WTC11 (cell line): ENCODE measurements at regions not wholly inside any gene's neighbourhood (a gene's known extent, or its start where the extent isn't known, plus 50 kb on each side); places are given as distances from the start of the nearest gene placed in this dataset.

Source experiments
- ATAC-seq: fragments of 200-7000 bp; cut with Tn5 transposase; 2 replicates; pipeline ENCODE4 v1.10.0; 2021; ENCODE audit warnings: mild to moderate bottlenecking, moderate library complexity
- CTCF ChIA-PET: fragments of 300-600 bp; sonication (Branson Sonifier 250); formaldehyde crosslinking; loops from one replicate; lab custom pipeline; 2021; ENCODE audit warnings: antibody characterized with exemption; lab: Charles Lee
- POLR2A ChIA-PET: fragments of 350-600 bp; sonication (Branson Sonifier 250); formaldehyde crosslinking; loops from one replicate; lab custom pipeline; 2021; ENCODE audit warnings: antibody characterized with exemption; lab: Charles Lee
- DNase-seq: peaks from one replicate; pipeline ENCODE4 v3.0.0; 2021; ENCODE audit warnings: low spot score
- H3K27ac Mint-ChIP-seq: 2 replicates; pipeline ENCODE4 v1.8.0; 2021; ENCODE audit warnings: mixed read lengths
- H3K27me3 Mint-ChIP-seq: 2 replicates; pipeline ENCODE4 v1.8.0; 2021; ENCODE audit warnings: low read depth, mild to moderate bottlenecking, moderate library complexity, mixed read lengths
- H3K36me3 Mint-ChIP-seq: 2 replicates; pipeline ENCODE4 v1.8.0; 2021; ENCODE audit warnings: mixed read lengths
- H3K4me1 Mint-ChIP-seq: 2 replicates; pipeline ENCODE4 v1.8.0; 2022; ENCODE audit warnings: mixed read lengths
- H3K4me3 Mint-ChIP-seq: 2 replicates; pipeline ENCODE4 v1.8.0; 2021; ENCODE audit warnings: mild to moderate bottlenecking, moderate library complexity, mixed read lengths
- H3K9me3 Mint-ChIP-seq: 2 replicates; pipeline ENCODE4 v1.8.0; 2021; ENCODE audit warnings: mixed read lengths
- AR ChIP-seq: fragments of 250-450 bp; sonication (Bioruptor Pico); IDR thresholded peaks from 2 replicates; pipeline ENCODE4 v1.9.0; 2021; ENCODE audit warnings: mild to moderate bottlenecking
- CBFB ChIP-seq: sonication (generic); formaldehyde crosslinking; IDR thresholded peaks from 2 replicates; pipeline ENCODE4 v1.8.1; 2022; ENCODE audit warnings: mild to moderate bottlenecking, low read depth, missing genetic modification reagents
- E2F4 ChIP-seq: sonication (generic); formaldehyde crosslinking; IDR thresholded peaks from 2 replicates; pipeline ENCODE4 v1.8.1; 2022; ENCODE audit warnings: low read depth, mild to moderate bottlenecking, moderate library complexity, missing genetic modification reagents, borderline replicate concordance
- E2F5 ChIP-seq: sonication (generic); formaldehyde crosslinking; IDR thresholded peaks from 2 replicates; pipeline ENCODE4 v1.8.1; 2022; ENCODE audit warnings: mild to moderate bottlenecking, moderate library complexity, missing genetic modification reagents
- ERG ChIP-seq: fragments of 250-450 bp; sonication (Bioruptor Pico); IDR thresholded peaks from 2 replicates; pipeline ENCODE4 v1.8.0; 2021; ENCODE audit warnings: mild to moderate bottlenecking
- FOXP4 ChIP-seq: sonication (generic); formaldehyde crosslinking; IDR thresholded peaks from 2 replicates; pipeline ENCODE4 v1.8.0; 2022; ENCODE audit warnings: mild to moderate bottlenecking, missing genetic modification reagents
- GABPB1 ChIP-seq: sonication (generic); formaldehyde crosslinking; IDR thresholded peaks from 2 replicates; pipeline ENCODE4 v1.8.1; 2023; ENCODE audit warnings: mild to moderate bottlenecking, missing genetic modification reagents
- KAT7 ChIP-seq: sonication (generic); formaldehyde crosslinking; IDR thresholded peaks from 2 replicates; pipeline ENCODE4 v1.8.1; 2023; ENCODE audit warnings: missing genetic modification reagents, mild to moderate bottlenecking, borderline replicate concordance
- MLX ChIP-seq: sonication (generic); formaldehyde crosslinking; IDR thresholded peaks from 2 replicates; pipeline ENCODE4 v1.8.1; 2023; ENCODE audit warnings: mild to moderate bottlenecking, missing genetic modification reagents, moderate library complexity
- NR2C2 ChIP-seq: sonication (generic); formaldehyde crosslinking; IDR thresholded peaks from 2 replicates; pipeline ENCODE4 v1.8.0; 2022; ENCODE audit warnings: mild to moderate bottlenecking, missing genetic modification reagents
- RELA ChIP-seq: sonication (generic); formaldehyde crosslinking; IDR thresholded peaks from 2 replicates; pipeline ENCODE4 v1.8.1; 2022; ENCODE audit warnings: missing genetic modification reagents, mild to moderate bottlenecking, borderline replicate concordance
- RORB ChIP-seq: fragments of 250-450 bp; sonication (Bioruptor Pico); IDR thresholded peaks from 2 replicates; pipeline ENCODE4 v1.9.0; 2021; ENCODE audit warnings: mild to moderate bottlenecking
- SOX15 ChIP-seq: fragments of 250-450 bp; sonication (Bioruptor Pico); IDR thresholded peaks from 2 replicates; pipeline ENCODE4 v1.9.0; 2021; ENCODE audit warnings: mild to moderate bottlenecking
- SP1 ChIP-seq: sonication (generic); formaldehyde crosslinking; conservative IDR thresholded peaks from 2 replicates; pipeline ENCODE4 v1.8.1; 2022; ENCODE audit warnings: missing genetic modification reagents
- TP53 ChIP-seq: sonication (generic); formaldehyde crosslinking; IDR thresholded peaks from 2 replicates; pipeline ENCODE4 v1.8.1; 2023; ENCODE audit warnings: mild to moderate bottlenecking, missing genetic modification reagents
- USF1 ChIP-seq: sonication (generic); formaldehyde crosslinking; IDR thresholded peaks from 2 replicates; pipeline ENCODE4 v1.8.0; 2022; ENCODE audit warnings: mild to moderate bottlenecking, missing genetic modification reagents
- ZNF281 ChIP-seq: sonication (generic); formaldehyde crosslinking; IDR thresholded peaks from 2 replicates; pipeline ENCODE4 v1.8.0; 2023; ENCODE audit warnings: mild to moderate bottlenecking, missing genetic modification reagents
- ZNF425 ChIP-seq: fragments of 250-450 bp; sonication (Bioruptor Pico); conservative IDR thresholded peaks from 2 replicates; pipeline ENCODE4 v1.9.0; 2021; ENCODE audit warnings: mild to moderate bottlenecking

GRCh38 chr3:117745516-117745915 lies 1035.9 kb downstream of the TUSC7 start:
- Mint-ChIP-seq H3K9me3 (no peaks in the 10 kb centered on the region), H3K36me3 (no peaks in the 10 kb centered on the region), H3K4me3 (no peak overlapping the region), H3K27me3 (no peaks in the 10 kb centered on the region), H3K4me1 (no peaks in the 10 kb centered on the region), H3K27ac (no peak overlapping the region)
- ATAC-seq (no peak), DNase-seq (no peak)
- POLR2A ChIA-PET = no interaction called here
- CTCF ChIA-PET = no interaction called here
- TF ChIP-seq TP53 (no peak), AR (CRISPR knock-in tag) (no peak), GABPB1 (CRISPR knock-in tag) (no peak), ERG (no peak), FOXP4 (CRISPR knock-in tag) (no peak), KAT7 (CRISPR knock-in tag) (no peak), SP1 (no peak), MLX (CRISPR knock-in tag) (no peak), RORB (CRISPR knock-in tag) (no peak), CBFB (CRISPR knock-in tag) (no peak), SOX15 (CRISPR knock-in tag) (no peak), ZNF281 (CRISPR knock-in tag) (no peak)

- Mint-ChIP-seq H3K27ac (no peak overlapping the region), H3K4me3 (no peak overlapping the region), H3K4me1 (no peaks in the 10 kb centered on the region), H3K36me3 (no peaks in the 10 kb centered on the region), H3K27me3 (no peaks in the 10 kb centered on the region), H3K9me3 (no peaks in the 10 kb centered on the region)
- POLR2A ChIA-PET = no interaction called here
- CTCF ChIA-PET = no interaction called here
- DNase-seq (no peak), ATAC-seq (no peak)
- TF ChIP-seq ZNF425 (no peak), E2F5 (CRISPR knock-in tag) (no peak), NR2C2 (no peak), USF1 (CRISPR knock-in tag) (no peak), E2F4 (CRISPR knock-in tag) (no peak), RORB (CRISPR knock-in tag) (no peak), RELA (no peak)
Measured at GRCh38 chr3:117746066-117746465, 1036.5 kb downstream of the TUSC7 start.
